ENCODE measurements at regions not wholly inside any gene's neighbourhood (a gene's known extent, or its start where the extent isn't known, plus 50 kb on each side); places are given as distances from the start of the nearest gene placed in this dataset.

DNA sequence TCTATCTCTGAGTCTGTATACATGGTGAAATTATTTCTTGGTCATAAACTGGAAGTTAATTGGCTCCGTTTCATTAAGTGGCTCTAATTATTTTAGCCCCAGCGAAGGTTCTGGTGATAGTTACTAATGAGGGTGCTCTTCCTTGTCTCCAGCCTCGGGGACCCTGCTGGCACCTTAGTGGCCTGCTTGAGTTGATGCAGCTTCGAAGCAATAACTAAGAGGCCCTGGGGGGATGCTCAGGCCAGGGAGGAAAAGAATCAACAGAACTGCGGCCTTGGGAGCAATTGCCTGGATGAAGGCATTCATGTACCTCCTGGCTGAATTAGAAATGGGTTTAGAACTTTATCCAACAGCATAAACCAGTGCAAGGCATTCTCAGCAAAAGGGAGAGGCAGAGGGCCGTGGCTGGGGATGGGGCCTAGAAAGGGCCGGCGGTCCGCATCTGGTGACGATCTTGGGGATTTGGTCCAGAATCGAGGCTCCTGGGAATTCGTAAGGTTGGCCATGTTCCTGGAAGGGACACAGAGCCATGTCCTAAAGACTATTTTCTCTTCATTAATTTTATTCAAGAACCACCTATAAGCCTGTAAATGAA lies 100.0 kb upstream of the AJAP1 start:
- Mint-ChIP-seq H3K9me3 (peaks cover 0 to 2% (median 0%) of the 10 kb centered on the region in 5 donors), H3K27me3 (peaks cover 14 to 15% of the 10 kb centered on the region in 2 donors), H3K4me1 (no peaks in the 10 kb centered on the region), H3K27ac (no peak overlapping the region), H3K4me3 (no peak overlapping the region), H3K36me3 (no peaks in the 10 kb centered on the region)
- DNase-seq = no peak
- Histone ChIP-seq H3K4me1 (ENCODE audit: insufficient read depth, low read length) (no peaks in the 10 kb centered on the region), H3K36me3 (ENCODE audit: insufficient read depth, low read length) (no peaks in the 10 kb centered on the region), H3K27me3 (ENCODE audit: insufficient read depth, low read length, poor library complexity, severe bottlenecking) (no peaks in the 10 kb centered on the region), H3K27ac (ENCODE audit: low read depth, low read length) (no peak overlapping the region), H3K4me3 (ENCODE audit: low read length) (no peak overlapping the region), H3K9me3 (ENCODE audit: low read length) (no peaks in the 10 kb centered on the region)
- ChIA-PET POLR2A (no interaction called here), CTCF (no interaction called here)

DNA sequence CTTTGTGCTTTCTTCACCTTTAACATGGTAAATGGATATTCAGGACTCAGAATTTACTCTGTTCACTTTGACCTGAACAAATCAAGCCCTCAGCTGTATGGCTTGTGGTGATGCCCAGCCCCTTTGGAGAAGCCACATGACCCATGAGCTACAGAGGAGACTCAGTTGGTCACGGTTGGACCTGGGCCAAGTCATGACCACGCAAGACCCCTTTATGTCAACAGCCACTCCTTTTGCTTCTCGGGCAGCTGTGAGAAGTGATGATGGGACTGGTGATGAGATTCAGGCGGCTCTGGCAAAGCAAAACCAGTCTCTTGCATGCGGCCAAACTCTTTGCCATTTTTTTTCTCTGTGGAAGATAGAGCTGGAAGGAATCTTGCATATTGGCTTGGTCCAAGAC lies 96.5 kb upstream of the AJAP1 start:
- Histone ChIP-seq H3K27me3 (ENCODE audit: insufficient read depth, low read length, poor library complexity, severe bottlenecking) (no peaks in the 10 kb centered on the region), H3K27ac (ENCODE audit: low read depth, low read length) (no peak overlapping the region), H3K4me3 (ENCODE audit: low read length) (no peak overlapping the region), H3K9me3 (ENCODE audit: low read length) (no peaks in the 10 kb centered on the region), H3K36me3 (ENCODE audit: insufficient read depth, low read length) (no peaks in the 10 kb centered on the region), H3K4me1 (ENCODE audit: insufficient read depth, low read length) (no peaks in the 10 kb centered on the region)
- peaks cover 0 to 2% (median 0%) of the 10 kb centered on the region in 5 donors for H3K9me3 Mint-ChIP-seq
- no peaks in the 10 kb centered on the region for H3K4me1 Mint-ChIP-seq
- DNase-seq = no peak
- ChIA-PET POLR2A (no interaction called here), CTCF (no interaction called here)
- no peak overlapping the region for H3K4me3 Mint-ChIP-seq
- no peak overlapping the region for H3K27ac Mint-ChIP-seq
- H3K36me3 Mint-ChIP-seq = no peaks in the 10 kb centered on the region
- peaks cover 13 to 15% of the 10 kb centered on the region in 2 donors for H3K27me3 Mint-ChIP-seq

DNA sequence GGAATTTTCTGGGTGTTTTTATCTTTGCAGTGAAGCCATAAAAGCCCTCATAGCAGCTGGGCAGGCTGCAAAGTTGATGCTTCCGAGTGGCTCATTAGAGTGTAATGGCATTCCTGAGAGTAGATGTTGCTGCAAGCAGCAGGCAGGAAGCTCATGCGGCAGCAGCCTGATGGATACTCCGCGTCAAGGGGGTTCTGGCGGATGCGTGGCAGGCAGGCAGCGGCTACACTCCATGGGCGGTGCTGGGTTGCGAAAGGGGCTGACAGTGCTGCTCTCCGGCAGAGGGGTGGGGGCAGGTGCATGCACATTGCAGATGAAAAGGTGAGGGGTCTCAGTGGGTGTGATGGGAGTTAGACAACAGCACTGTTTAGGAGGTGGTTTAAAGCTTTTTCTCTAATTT lies 93.2 kb upstream of the AJAP1 start:
- Mint-ChIP-seq H3K36me3 (no peaks in the 10 kb centered on the region), H3K4me3 (no peak overlapping the region), H3K27ac (no peak overlapping the region), H3K4me1 (no peaks in the 10 kb centered on the region), H3K27me3 (peaks cover 16 to 17% of the 10 kb centered on the region in 2 donors), H3K9me3 (peaks cover 0 to 2% (median 0%) of the 10 kb centered on the region in 5 donors)
- no peak overlapping the region for H3K27ac ChIP-seq (ENCODE audit: low read depth, low read length)
- CTCF ChIA-PET = no interaction called here
- no peak for DNase-seq
- H3K4me1 ChIP-seq (ENCODE audit: insufficient read depth, low read length) = no peaks in the 10 kb centered on the region
- H3K9me3 ChIP-seq (ENCODE audit: low read length) = no peaks in the 10 kb centered on the region
- no peaks in the 10 kb centered on the region for H3K27me3 ChIP-seq (ENCODE audit: insufficient read depth, low read length, poor library complexity, severe bottlenecking)
- POLR2A ChIA-PET = no interaction called here
- no peaks in the 10 kb centered on the region for H3K36me3 ChIP-seq (ENCODE audit: insufficient read depth, low read length)
- no peak overlapping the region for H3K4me3 ChIP-seq (ENCODE audit: low read length)

- Mint-ChIP-seq H3K9me3 (peaks cover 0 to 2% (median 0%) of the 10 kb centered on the region in 5 donors), H3K36me3 (no peaks in the 10 kb centered on the region), H3K4me1 (no peaks in the 10 kb centered on the region), H3K27ac (no peak overlapping the region), H3K4me3 (no peak overlapping the region), H3K27me3 (peaks cover 18 to 20% of the 10 kb centered on the region in 2 donors)
- H3K4me1 ChIP-seq (ENCODE audit: insufficient read depth, low read length) = no peaks in the 10 kb centered on the region
- POLR2A ChIA-PET = no interaction called here
- no peaks in the 10 kb centered on the region for H3K9me3 ChIP-seq (ENCODE audit: low read length)
- no peaks in the 10 kb centered on the region for H3K27me3 ChIP-seq (ENCODE audit: insufficient read depth, low read length, poor library complexity, severe bottlenecking)
- DNase-seq = no peak
- H3K27ac ChIP-seq (ENCODE audit: low read depth, low read length) = no peak overlapping the region
- no peak overlapping the region for H3K4me3 ChIP-seq (ENCODE audit: low read length)
- CTCF ChIA-PET = no interaction called here
- H3K36me3 ChIP-seq (ENCODE audit: insufficient read depth, low read length) = no peaks in the 10 kb centered on the region
Measured at GRCh38 chr1:4562321-4562720, 92.1 kb upstream of the AJAP1 start.

- Mint-ChIP-seq H3K4me3 (no peak overlapping the region), H3K4me1 (no peaks in the 10 kb centered on the region), H3K36me3 (no peaks in the 10 kb centered on the region), H3K27me3 (peaks cover 20 to 29% of the 10 kb centered on the region in 2 donors), H3K9me3 (peaks cover 0 to 2% (median 0%) of the 10 kb centered on the region in 5 donors), H3K27ac (no peak overlapping the region)
- H3K27ac ChIP-seq (ENCODE audit: low read depth, low read length) = no peak overlapping the region
- DNase-seq = no peak
- no peaks in the 10 kb centered on the region for H3K36me3 ChIP-seq (ENCODE audit: insufficient read depth, low read length)
- no peaks in the 10 kb centered on the region for H3K4me1 ChIP-seq (ENCODE audit: insufficient read depth, low read length)
- CTCF ChIA-PET = no interaction called here
- no peaks in the 10 kb centered on the region for H3K27me3 ChIP-seq (ENCODE audit: insufficient read depth, low read length, poor library complexity, severe bottlenecking)
- no peaks in the 10 kb centered on the region for H3K9me3 ChIP-seq (ENCODE audit: low read length)
- POLR2A ChIA-PET = no interaction called here
- H3K4me3 ChIP-seq (ENCODE audit: low read length) = no peak overlapping the region
Measured at GRCh38 chr1:4563586-4563985, 90.8 kb upstream of the AJAP1 start.

- CTCF ChIA-PET = no interaction called here
- Histone ChIP-seq H3K27me3 (ENCODE audit: insufficient read depth, low read length, poor library complexity, severe bottlenecking) (no peaks in the 10 kb centered on the region), H3K27ac (ENCODE audit: low read depth, low read length) (no peak overlapping the region), H3K4me3 (ENCODE audit: low read length) (no peak overlapping the region), H3K9me3 (ENCODE audit: low read length) (no peaks in the 10 kb centered on the region), H3K4me1 (ENCODE audit: insufficient read depth, low read length) (no peaks in the 10 kb centered on the region), H3K36me3 (ENCODE audit: insufficient read depth, low read length) (no peaks in the 10 kb centered on the region)
- POLR2A ChIA-PET = no interaction called here
- Mint-ChIP-seq H3K27ac (no peak overlapping the region), H3K4me3 (no peak overlapping the region), H3K9me3 (peaks cover 0 to 2% (median 0%) of the 10 kb centered on the region in 5 donors), H3K27me3 (peaks cover 17 to 29% of the 10 kb centered on the region in 2 donors), H3K4me1 (no peaks in the 10 kb centered on the region), H3K36me3 (no peaks in the 10 kb centered on the region)
- DNase-seq = no peak
Measured at GRCh38 chr1:4564051-4564450, 90.4 kb upstream of the AJAP1 start.

GRCh38 chr1:4565166-4565565 lies 89.2 kb upstream of the AJAP1 start:
- Histone ChIP-seq H3K36me3 (ENCODE audit: insufficient read depth, low read length) (no peaks in the 10 kb centered on the region), H3K9me3 (ENCODE audit: low read length) (no peaks in the 10 kb centered on the region), H3K4me3 (ENCODE audit: low read length) (no peak overlapping the region), H3K27me3 (ENCODE audit: insufficient read depth, low read length, poor library complexity, severe bottlenecking) (no peaks in the 10 kb centered on the region), H3K27ac (ENCODE audit: low read depth, low read length) (no peak overlapping the region), H3K4me1 (ENCODE audit: insufficient read depth, low read length) (no peaks in the 10 kb centered on the region)
- H3K27ac Mint-ChIP-seq = no peak overlapping the region
- CTCF ChIA-PET = no interaction called here
- peaks cover 20 to 26% of the 10 kb centered on the region in 2 donors for H3K27me3 Mint-ChIP-seq
- H3K4me3 Mint-ChIP-seq = no peak overlapping the region
- H3K4me1 Mint-ChIP-seq = no peaks in the 10 kb centered on the region
- DNase-seq = no peak
- POLR2A ChIA-PET = no interaction called here
- H3K9me3 Mint-ChIP-seq = peaks cover 0 to 2% (median 0%) of the 10 kb centered on the region in 5 donors
- no peaks in the 10 kb centered on the region for H3K36me3 Mint-ChIP-seq

DNA sequence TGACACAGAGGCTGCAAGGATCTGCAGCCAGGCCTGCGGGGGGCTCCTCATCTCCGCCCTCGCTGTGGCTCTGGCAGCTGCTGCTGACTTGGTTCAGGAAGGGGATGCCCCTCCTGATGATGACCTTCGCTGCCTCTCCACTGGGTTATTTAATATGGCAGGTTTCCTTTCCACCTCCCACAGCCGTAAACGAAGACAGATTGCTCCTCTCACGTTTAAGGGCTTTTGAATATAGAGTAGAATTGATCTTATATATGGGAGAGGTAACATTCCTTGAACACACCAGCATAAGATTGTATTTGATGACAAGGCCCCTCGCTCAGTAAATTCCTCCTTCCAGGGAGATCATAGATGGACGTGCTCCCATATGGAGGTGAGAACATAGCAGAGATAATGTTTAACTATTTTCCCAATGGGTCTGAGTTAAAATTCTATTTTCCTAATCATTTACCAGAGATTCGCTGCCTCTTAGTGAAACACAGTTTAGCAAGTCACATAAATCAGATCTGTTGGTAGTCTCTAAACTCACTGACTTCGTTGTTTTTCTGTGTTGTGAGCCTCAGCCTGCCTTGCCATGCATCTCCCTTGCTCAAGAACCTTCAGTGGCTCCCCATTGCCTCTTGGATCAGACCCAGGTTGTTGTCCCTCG lies 88.5 kb upstream of the AJAP1 start:
- peak overlapping the region in 1 of 8 donors; percentile 20 for H3K27ac Mint-ChIP-seq
- H3K27ac ChIP-seq (ENCODE audit: low read depth, low read length) = no peak overlapping the region
- H3K27me3 ChIP-seq (ENCODE audit: insufficient read depth, low read length, poor library complexity, severe bottlenecking) = no peaks in the 10 kb centered on the region
- H3K4me3 Mint-ChIP-seq = no peak overlapping the region
- no peak overlapping the region for H3K4me3 ChIP-seq (ENCODE audit: low read length)
- no peaks in the 10 kb centered on the region for H3K9me3 ChIP-seq (ENCODE audit: low read length)
- no peaks in the 10 kb centered on the region for H3K36me3 ChIP-seq (ENCODE audit: insufficient read depth, low read length)
- H3K9me3 Mint-ChIP-seq = peaks cover 0 to 2% (median 0%) of the 10 kb centered on the region in 5 donors
- H3K36me3 Mint-ChIP-seq = no peaks in the 10 kb centered on the region
- ChIA-PET CTCF (no interaction called here), POLR2A (no interaction called here)
- no peak for DNase-seq
- peaks cover 20 to 26% of the 10 kb centered on the region in 2 donors for H3K27me3 Mint-ChIP-seq
- no peaks in the 10 kb centered on the region for H3K4me1 Mint-ChIP-seq
- H3K4me1 ChIP-seq (ENCODE audit: insufficient read depth, low read length) = no peaks in the 10 kb centered on the region

All from CD8-positive, alpha-beta memory T cell (primary cell).